Fibroblast of lung (primary cell): ENCODE measurements at regions not wholly inside any gene's neighbourhood (a gene's known extent, or its start where the extent isn't known, plus 50 kb on each side); places are given as distances from the start of the nearest gene placed in this dataset.

Source experiments
- DNase-seq, 2 donors: peaks; one replicate each; pipeline versions ENCODE4 v3.0.0 to v3.0.0-alpha.2; 2010; ENCODE audit warnings: low read depth in 2 of 2
- H2AFZ ChIP-seq: 2 replicates; pipeline ENCODE4 v1.5.1; 2012; ENCODE audit warnings: low read length, control low read depth, inconsistent platforms
- H3K27ac ChIP-seq: 2 replicates; pipeline ENCODE4 v1.5.1; 2011; ENCODE audit warnings: low read length, control low read depth; ENCODE audit not compliant: insufficient read depth
- H3K27me3 ChIP-seq: 2 replicates; pipeline ENCODE4 v1.5.1; 2011; ENCODE audit warnings: mild to moderate bottlenecking, low read length; ENCODE audit not compliant: control insufficient read depth, insufficient read depth
- H3K36me3 ChIP-seq: 2 replicates; pipeline ENCODE4 v1.5.1; 2011; ENCODE audit warnings: low read length; ENCODE audit not compliant: control insufficient read depth, insufficient read depth
- H3K4me1 ChIP-seq: 2 replicates; pipeline ENCODE4 v1.5.1; 2011; ENCODE audit warnings: low read length; ENCODE audit not compliant: control insufficient read depth, insufficient read depth; ENCODE audit errors: extremely low read depth
- H3K4me2 ChIP-seq: 2 replicates; pipeline ENCODE4 v1.5.1; 2011; ENCODE audit warnings: low read length, control low read depth; ENCODE audit not compliant: insufficient read depth; ENCODE audit errors: extremely low read depth
- H3K4me3 ChIP-seq, 4 experiments: fragments of 200-600 bp in 1 of 4; sonication (generic) in 1 of 4; replicated peaks in 1 of 4; 2 replicates each; pipeline ENCODE4 v1.5.1; 2011 to 2016; ENCODE audit warnings: low read length in 4 of 4, low read depth in 3 of 4, mild to moderate bottlenecking in 3 of 4, control low read depth in 2 of 4, inconsistent platforms in 1 of 4, mixed read lengths in 1 of 4; ENCODE audit not compliant: insufficient read depth in 1 of 4; ENCODE audit errors: control extremely low read depth in 1 of 4
- H3K79me2 ChIP-seq: 2 replicates; pipeline ENCODE4 v1.5.1; 2012; ENCODE audit warnings: mild to moderate bottlenecking, low read length, inconsistent platforms; ENCODE audit not compliant: control insufficient read depth, insufficient read depth
- H3K9ac ChIP-seq: 2 replicates; pipeline ENCODE4 v1.5.1; 2011; ENCODE audit warnings: mild to moderate bottlenecking, low read length, control low read depth; ENCODE audit not compliant: insufficient read depth
- H3K9me3 ChIP-seq: 2 replicates; pipeline ENCODE4 v1.5.1; 2012; ENCODE audit warnings: low read depth, low read length; ENCODE audit not compliant: control insufficient read depth, insufficient read depth
- H4K20me1 ChIP-seq: 2 replicates; pipeline ENCODE4 v1.5.1; 2011; ENCODE audit warnings: low read length; ENCODE audit not compliant: control insufficient read depth, insufficient read depth; ENCODE audit errors: extremely low read depth
- EZH2 ChIP-seq: IDR thresholded peaks from 2 replicates; pipeline ENCODE4 v1.5.1; 2012; ENCODE audit warnings: low read length, control low read depth, mild to moderate bottlenecking; ENCODE audit errors: missing control alignments
- TF ChIP-seq, protein P1 (sequence below), 2 donors: IDR thresholded peaks in 1 of 2; conservative IDR thresholded peaks in 1 of 2; 1 replicate in 1 of 2; 2 replicates in 1 of 2; pipeline ENCODE4 v1.5.1; 2011 to 2012; ENCODE audit warnings: low read length in 2 of 2, control low read depth in 1 of 2, inconsistent platforms in 1 of 2, low read depth in 1 of 2, mild to moderate bottlenecking in 1 of 2

- Histone ChIP-seq H3K27me3 (no peaks in the 10 kb centered on the region), H3K79me2 (no peaks in the 10 kb centered on the region), H3K36me3 (no peaks in the 10 kb centered on the region), H3K4me2 (no peak overlapping the region), H3K4me3 (no peak overlapping the region), H3K27ac (no peak overlapping the region), H3K9me3 (no peaks in the 10 kb centered on the region), H4K20me1 (no peaks in the 10 kb centered on the region), H2AFZ (no peak overlapping the region), H3K9ac (no peak overlapping the region), H3K4me1 (no peaks in the 10 kb centered on the region)
- peak; percentile 2 to 3 for DNase-seq
- TF ChIP-seq, protein P1, sequence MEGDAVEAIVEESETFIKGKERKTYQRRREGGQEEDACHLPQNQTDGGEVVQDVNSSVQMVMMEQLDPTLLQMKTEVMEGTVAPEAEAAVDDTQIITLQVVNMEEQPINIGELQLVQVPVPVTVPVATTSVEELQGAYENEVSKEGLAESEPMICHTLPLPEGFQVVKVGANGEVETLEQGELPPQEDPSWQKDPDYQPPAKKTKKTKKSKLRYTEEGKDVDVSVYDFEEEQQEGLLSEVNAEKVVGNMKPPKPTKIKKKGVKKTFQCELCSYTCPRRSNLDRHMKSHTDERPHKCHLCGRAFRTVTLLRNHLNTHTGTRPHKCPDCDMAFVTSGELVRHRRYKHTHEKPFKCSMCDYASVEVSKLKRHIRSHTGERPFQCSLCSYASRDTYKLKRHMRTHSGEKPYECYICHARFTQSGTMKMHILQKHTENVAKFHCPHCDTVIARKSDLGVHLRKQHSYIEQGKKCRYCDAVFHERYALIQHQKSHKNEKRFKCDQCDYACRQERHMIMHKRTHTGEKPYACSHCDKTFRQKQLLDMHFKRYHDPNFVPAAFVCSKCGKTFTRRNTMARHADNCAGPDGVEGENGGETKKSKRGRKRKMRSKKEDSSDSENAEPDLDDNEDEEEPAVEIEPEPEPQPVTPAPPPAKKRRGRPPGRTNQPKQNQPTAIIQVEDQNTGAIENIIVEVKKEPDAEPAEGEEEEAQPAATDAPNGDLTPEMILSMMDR (conservative IDR thresholded peaks at IDR 0.05 in 1 of 2, IDR thresholded peaks at IDR 0.05 in 1 of 2; ENCODE audit: low read depth in 1 of 2, low read length in 2 of 2) = no peak
- TF ChIP-seq EZH2 = no peak
Measured at GRCh38 chr11:119990309-119991021, 147.4 kb downstream of the TRIM29 start.

DNA sequence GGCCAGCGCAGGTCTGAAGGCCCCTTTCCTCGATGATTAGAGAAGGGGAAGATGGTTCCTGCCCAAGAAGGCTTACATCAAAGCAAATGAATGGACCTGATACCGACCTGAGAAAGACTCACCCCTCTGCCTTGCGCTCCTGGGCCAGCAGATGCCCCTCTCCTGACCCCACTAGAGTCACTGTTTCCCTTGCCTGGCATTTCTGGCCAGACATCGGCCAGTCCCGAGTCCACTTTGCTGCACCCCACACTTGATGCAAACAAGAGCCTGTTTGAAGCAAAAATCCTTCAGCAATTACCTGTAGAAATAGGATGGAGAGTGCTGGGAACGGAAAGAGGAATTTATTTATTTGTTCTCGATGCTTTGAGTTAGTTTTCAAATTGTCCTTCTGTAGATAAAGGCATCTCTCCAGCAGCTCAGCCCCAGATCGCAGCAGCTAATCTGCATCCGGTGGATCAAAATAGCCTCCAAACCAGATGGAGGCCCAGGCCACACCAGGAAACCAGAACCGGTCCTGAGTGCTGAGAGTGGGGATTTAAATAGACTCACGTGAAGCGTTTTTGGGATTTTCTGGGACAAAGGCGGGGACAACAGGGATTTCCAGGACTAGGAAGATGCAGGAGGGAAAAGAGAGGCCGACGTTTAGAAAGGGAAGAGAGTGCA lies 148.6 kb downstream of the TRIM29 start:
- H3K27me3 ChIP-seq = no peaks in the 10 kb centered on the region
- H3K36me3 ChIP-seq = no peaks in the 10 kb centered on the region
- no peaks in the 10 kb centered on the region for H3K9me3 ChIP-seq
- no peak overlapping the region for H3K27ac ChIP-seq
- H3K9ac ChIP-seq = no peak overlapping the region
- DNase-seq = no peak
- no peaks in the 10 kb centered on the region for H4K20me1 ChIP-seq
- no peak overlapping the region for H3K4me3 ChIP-seq
- H2AFZ ChIP-seq = no peak overlapping the region
- TF ChIP-seq EZH2 = no peak
- TF ChIP-seq, protein P1 (conservative IDR thresholded peaks at IDR 0.05 in 1 of 2, IDR thresholded peaks at IDR 0.05 in 1 of 2; ENCODE audit: low read depth in 1 of 2, low read length in 2 of 2) = no peak
- H3K4me1 ChIP-seq = no peaks in the 10 kb centered on the region
- no peak overlapping the region for H3K4me2 ChIP-seq
- H3K79me2 ChIP-seq = no peaks in the 10 kb centered on the region

DNA sequence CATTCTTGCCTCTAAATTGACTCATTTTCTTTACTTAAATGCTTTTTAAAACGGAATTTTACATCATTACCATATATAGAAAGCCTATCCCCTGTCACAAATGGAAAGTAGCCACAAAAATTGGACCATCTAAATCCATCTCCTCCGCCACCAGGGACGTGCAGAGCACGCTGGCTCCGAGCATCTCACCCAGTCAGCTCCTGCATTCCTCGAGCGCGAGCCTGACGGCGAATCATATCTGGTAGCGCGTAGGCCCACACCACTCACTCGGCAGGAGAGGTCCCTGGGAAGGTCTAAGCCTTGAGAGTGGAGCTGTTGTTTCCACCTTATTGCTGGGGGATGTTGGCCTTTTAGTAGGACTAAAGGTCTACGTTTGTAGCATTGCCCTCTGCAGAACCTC lies 152.4 kb downstream of the TRIM29 start:
- Histone ChIP-seq H3K9ac (no peak overlapping the region), H4K20me1 (no peaks in the 10 kb centered on the region), H3K4me1 (no peaks in the 10 kb centered on the region), H3K27ac (no peak overlapping the region), H3K4me2 (no peak overlapping the region), H3K4me3 (no peak overlapping the region), H3K9me3 (no peaks in the 10 kb centered on the region), H3K27me3 (no peaks in the 10 kb centered on the region), H3K36me3 (no peaks in the 10 kb centered on the region), H3K79me2 (no peaks in the 10 kb centered on the region), H2AFZ (no peak overlapping the region)
- TF ChIP-seq, protein P1 (conservative IDR thresholded peaks at IDR 0.05 in 1 of 2, IDR thresholded peaks at IDR 0.05 in 1 of 2; ENCODE audit: low read depth in 1 of 2, low read length in 2 of 2) = no peak
- no peak for TF ChIP-seq EZH2
- no peak for DNase-seq
